ENCODE measurements at regions not wholly inside any gene's neighbourhood (a gene's known extent, or its start where the extent isn't known, plus 50 kb on each side); places are given as distances from the start of the nearest gene placed in this dataset.

GRCh38 chr11:104783241-104783640, 115.0 kb downstream of the CASP12 start:
- intact Hi-C loops (cut with DNase I), result no loop called here
- 90 to 97% (median 95%) methylated on average over 2 of the region's 2 CpGs for WGBS, 3 donors
- H3K9me3 ChIP-seq, result no peaks in the 10 kb centered on the region

GRCh38 chr11:104782377-104782754, 115.9 kb downstream of the CASP12 start:
- no peak for DNase-seq
- TF ChIP-seq EP300 (IDR thresholded peaks at IDR 0.05) (no peak), POLR2A (IDR thresholded peaks at IDR 0.05) (no peak), CTCF (IDR thresholded peaks at IDR 0.05) (no peak)
- intact Hi-C loops (cut with DNase I), result no loop called here
- H3K9me3 ChIP-seq, result no peaks in the 10 kb centered on the region
- WGBS, 3 donors, result 92 to 100% (median 94%) methylated on average over 1 of the region's 1 CpG
- no peaks in the 10 kb centered on the region for H3K27me3 ChIP-seq
- H3K36me3 ChIP-seq, result no peaks in the 10 kb centered on the region
- H3K4me1 ChIP-seq (ENCODE audit: insufficient read depth), result no peaks in the 10 kb centered on the region
- H3K4me3 ChIP-seq, result no peak overlapping the region
- H3K27ac ChIP-seq, result no peak overlapping the region

More at GRCh38 chr11:104783241-104783640, 115.0 kb downstream of the CASP12 start:
- Histone ChIP-seq H3K4me1 (ENCODE audit: insufficient read depth) (no peaks in the 10 kb centered on the region), H3K27ac (no peak overlapping the region), H3K4me3 (no peak overlapping the region), H3K27me3 (no peaks in the 10 kb centered on the region), H3K36me3 (no peaks in the 10 kb centered on the region)
- TF ChIP-seq POLR2A (IDR thresholded peaks at IDR 0.05), result no peak
- no peak for TF ChIP-seq CTCF (IDR thresholded peaks at IDR 0.05)
- TF ChIP-seq EP300 (IDR thresholded peaks at IDR 0.05), result no peak
- no peak for DNase-seq

GRCh38 chr11:104781719-104782376, 116.4 kb downstream of the CASP12 start:
- no peaks in the 10 kb centered on the region for H3K36me3 ChIP-seq
- no peak overlapping the region for H3K27ac ChIP-seq
- intact Hi-C loops (cut with DNase I), result no loop called here

GRCh38 chr11:104781037-104781436, 117.2 kb downstream of the CASP12 start:
- H3K4me3 ChIP-seq, result no peak overlapping the region
- H3K27ac ChIP-seq, result no peak overlapping the region
- no peaks in the 10 kb centered on the region for H3K4me1 ChIP-seq (ENCODE audit: insufficient read depth)
- DNase-seq, result no peak
- TF ChIP-seq CTCF (IDR thresholded peaks at IDR 0.05) (no peak), POLR2A (IDR thresholded peaks at IDR 0.05) (no peak), EP300 (IDR thresholded peaks at IDR 0.05) (no peak)
- H3K9me3 ChIP-seq, result no peaks in the 10 kb centered on the region
- intact Hi-C loops (cut with DNase I), result no loop called here
- H3K36me3 ChIP-seq, result no peaks in the 10 kb centered on the region
- H3K27me3 ChIP-seq, result no peaks in the 10 kb centered on the region
- 76 to 85% (median 80%) methylated on average over 1 of the region's 1 CpG for WGBS, 3 donors

More at GRCh38 chr11:104781719-104782376, 116.4 kb downstream of the CASP12 start:
- H3K27me3 ChIP-seq, result no peaks in the 10 kb centered on the region
- TF ChIP-seq EP300 (IDR thresholded peaks at IDR 0.05) (no peak), POLR2A (IDR thresholded peaks at IDR 0.05) (no peak), CTCF (IDR thresholded peaks at IDR 0.05) (no peak)
- no peaks in the 10 kb centered on the region for H3K9me3 ChIP-seq
- H3K4me1 ChIP-seq (ENCODE audit: insufficient read depth), result no peaks in the 10 kb centered on the region
- WGBS, 3 donors, result 66 to 84% (median 82%) methylated on average over 4 of the region's 4 CpGs
- H3K4me3 ChIP-seq, result no peak overlapping the region
- no peak for DNase-seq

Measured in ovary (tissue), 7 donors.